Trophoblast cell (in vitro differentiated cells and primary cell): ENCODE measurements at regions not wholly inside any gene's neighbourhood (a gene's known extent, or its start where the extent isn't known, plus 50 kb on each side); places are given as distances from the start of the nearest gene placed in this dataset.

ENCODE experiments used
- DNase-seq, 2 donors: peaks; one replicate each; pipeline ENCODE4 v3.0.0-alpha.2; 2016
- H2AFZ ChIP-seq: 2 replicates; pipeline ENCODE4 v1.6.1; 2013; ENCODE audit warnings: low read length, moderate library complexity, mild to moderate bottlenecking; ENCODE audit not compliant: insufficient read depth, poor library complexity
- H2AK5ac ChIP-seq: 2 replicates; pipeline ENCODE4 v1.6.1; 2013; ENCODE audit warnings: mild to moderate bottlenecking, low read length
- H2BK120ac ChIP-seq: 2 replicates; pipeline ENCODE4 v1.6.1; 2013; ENCODE audit warnings: low read length, mild to moderate bottlenecking, moderate library complexity; ENCODE audit not compliant: insufficient read depth, poor library complexity
- H2BK12ac ChIP-seq: 2 replicates; pipeline ENCODE4 v1.6.1; 2013; ENCODE audit warnings: mild to moderate bottlenecking, low read length, moderate library complexity
- H2BK5ac ChIP-seq: 2 replicates; pipeline ENCODE4 v1.6.1; 2013; ENCODE audit warnings: low read length, low read depth, moderate library complexity, mild to moderate bottlenecking; ENCODE audit not compliant: poor library complexity
- H3K14ac ChIP-seq: 2 replicates; pipeline ENCODE4 v1.6.1; 2013; ENCODE audit warnings: mild to moderate bottlenecking, low read length
- H3K18ac ChIP-seq: 2 replicates; pipeline ENCODE4 v1.6.1; 2013; ENCODE audit warnings: mild to moderate bottlenecking, low read length
- H3K23ac ChIP-seq: 2 replicates; pipeline ENCODE4 v1.6.1; 2013; ENCODE audit warnings: low read length
- H3K27ac ChIP-seq: 2 replicates; pipeline ENCODE4 v1.5.1; 2013; ENCODE audit warnings: low read depth, mild to moderate bottlenecking, inconsistent platforms, low read length, moderate library complexity
- H3K27me3 ChIP-seq: 2 replicates; pipeline ENCODE4 v1.6.1; 2013; ENCODE audit warnings: inconsistent platforms, mild to moderate bottlenecking, low read length, moderate library complexity; ENCODE audit not compliant: insufficient read depth
- H3K36me3 ChIP-seq, 2 experiments: 1 replicate in 1 of 2; 2 replicates in 1 of 2; pipeline ENCODE4 v1.6.1; 2013; ENCODE audit warnings: low read length in 2 of 2, mild to moderate bottlenecking in 2 of 2, moderate library complexity in 1 of 2; ENCODE audit not compliant: insufficient read depth in 2 of 2, control insufficient read depth in 1 of 2
- H3K4ac ChIP-seq: 2 replicates; pipeline ENCODE4 v1.6.1; 2013; ENCODE audit warnings: low read depth, mild to moderate bottlenecking, low read length, moderate library complexity
- H3K4me1 ChIP-seq, 2 experiments: 1 replicate in 1 of 2; 2 replicates in 1 of 2; pipeline ENCODE4 v1.6.1; 2013; ENCODE audit warnings: low read length in 2 of 2, mild to moderate bottlenecking in 2 of 2, moderate library complexity in 1 of 2; ENCODE audit not compliant: insufficient read depth in 2 of 2, control insufficient read depth in 1 of 2
- H3K4me2 ChIP-seq: 2 replicates; pipeline ENCODE4 v1.6.1; 2013; ENCODE audit warnings: inconsistent platforms, mild to moderate bottlenecking, low read length, moderate library complexity
- H3K4me3 ChIP-seq: 2 replicates; pipeline ENCODE4 v1.5.1; 2013; ENCODE audit warnings: mild to moderate bottlenecking, low read depth, low read length, inconsistent platforms
- H3K79me1 ChIP-seq: one replicate; pipeline ENCODE4 v1.6.1; 2013; ENCODE audit warnings: low read length
- H3K79me2 ChIP-seq: 2 replicates; pipeline ENCODE4 v1.6.1; 2013; ENCODE audit warnings: low read length, mild to moderate bottlenecking; ENCODE audit not compliant: control insufficient read depth, insufficient read depth, poor library complexity
- H3K9ac ChIP-seq: 2 replicates; pipeline ENCODE4 v1.6.1; 2013; ENCODE audit warnings: mild to moderate bottlenecking, low read length
- H3K9me3 ChIP-seq: 2 replicates; pipeline ENCODE4 v1.6.1; 2013; ENCODE audit warnings: low read depth, mild to moderate bottlenecking, control low read depth, inconsistent platforms, low read length; ENCODE audit not compliant: insufficient read depth
- H4K12ac ChIP-seq: 2 replicates; pipeline ENCODE4 v1.6.1; 2013; ENCODE audit warnings: low read depth, mild to moderate bottlenecking, low read length, moderate library complexity
- H4K8ac ChIP-seq: 2 replicates; pipeline ENCODE4 v1.6.1; 2013; ENCODE audit warnings: low read depth, mild to moderate bottlenecking, low read length, moderate library complexity
- H4K91ac ChIP-seq: one replicate; pipeline ENCODE4 v1.6.1; 2013; ENCODE audit warnings: low read depth, mild to moderate bottlenecking, low read length, moderate library complexity
- WGBS: extraction: QIAGEN DNeasy Blood & Tissue Kit; methylation state at CpG from one replicate; pipeline ENCODE4 v1.1.7; 2013; ENCODE audit warnings: missing lambda C conversion rate; ENCODE audit not compliant: insufficient read length, insufficient coverage; ENCODE audit errors: extremely low coverage; 5-methylcytosine and 5-hydroxymethylcytosine counted together

DNA sequence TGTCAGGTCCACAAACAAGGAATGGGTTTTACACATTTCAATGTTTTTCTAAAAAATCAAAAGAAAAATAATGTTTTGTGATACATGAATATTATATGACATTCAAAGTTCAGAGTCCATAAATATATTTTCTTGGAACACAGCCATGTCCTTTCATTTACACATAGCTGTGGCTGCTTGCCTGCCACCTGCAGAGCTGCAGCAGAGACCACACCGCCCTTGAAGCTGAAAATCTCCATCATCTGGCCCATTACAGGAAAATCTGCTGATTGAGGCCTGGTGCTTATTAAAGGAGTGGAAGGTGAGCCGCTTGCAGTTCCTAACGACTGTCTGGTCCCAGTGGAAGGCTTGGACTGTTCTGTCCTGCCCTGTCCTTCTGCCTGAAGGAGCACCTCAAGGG, 232.6 kb upstream of the ADAMTS16 start:
- Histone ChIP-seq H3K9ac (peak overlapping the region; percentile 9), H4K91ac (no peak overlapping the region), H3K9me3 (peaks cover 4% of the 10 kb centered on the region), H3K4me2 (no peak overlapping the region), H3K4me1 (no peaks in the 10 kb centered on the region), H3K14ac (no peak overlapping the region), H3K79me1 (no peaks in the 10 kb centered on the region), H3K18ac (no peak overlapping the region), H2AK5ac (no peak overlapping the region), H3K23ac (no peak overlapping the region), H3K4ac (no peak overlapping the region), H2BK5ac (no peak overlapping the region), H2BK120ac (no peak overlapping the region), H3K4me3 (no peak overlapping the region), H3K27me3 (no peaks in the 10 kb centered on the region), H3K79me2 (no peaks in the 10 kb centered on the region), H4K12ac (no peak overlapping the region), H2AFZ (no peak overlapping the region), H3K36me3 (no peaks in the 10 kb centered on the region), H4K8ac (no peak overlapping the region), H3K27ac (no peak overlapping the region), H2BK12ac (no peak overlapping the region)
- no peak for DNase-seq
- WGBS = no CpG with 5 or more reads among the region's 3 CpGs

DNA sequence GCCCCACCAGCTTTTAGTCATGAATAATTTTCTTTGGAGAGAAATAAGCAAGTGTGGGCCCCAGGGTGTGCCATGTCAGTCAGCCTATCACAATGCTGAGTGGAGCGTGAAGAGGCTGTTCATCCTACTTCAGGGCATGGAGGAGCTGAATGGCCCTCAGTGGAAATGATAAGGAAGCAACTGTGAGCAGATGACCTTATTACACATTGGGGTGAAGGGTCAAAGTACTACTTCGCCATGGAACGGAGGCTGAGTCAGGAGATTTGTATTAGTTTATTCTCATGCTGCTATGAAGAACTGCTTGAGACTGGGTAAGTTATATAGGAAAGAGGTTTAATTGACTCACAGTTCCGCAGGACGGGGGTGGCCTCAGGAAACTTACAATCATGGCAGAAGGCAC, 231.0 kb upstream of the ADAMTS16 start:
- no peak overlapping the region for H2BK120ac ChIP-seq
- no peaks in the 10 kb centered on the region for H3K79me1 ChIP-seq
- no peak overlapping the region for H3K14ac ChIP-seq
- H3K27me3 ChIP-seq = no peaks in the 10 kb centered on the region
- WGBS = no CpG with 5 or more reads among the region's 5 CpGs
- H3K4ac ChIP-seq = no peak overlapping the region
- H4K91ac ChIP-seq = no peak overlapping the region
- no peak overlapping the region for H4K8ac ChIP-seq
- no peak overlapping the region for H3K4me2 ChIP-seq
- no peak overlapping the region for H2BK5ac ChIP-seq
- no peak overlapping the region for H3K9ac ChIP-seq
- no peak overlapping the region for H3K27ac ChIP-seq
- no peaks in the 10 kb centered on the region for H3K36me3 ChIP-seq
- no peaks in the 10 kb centered on the region for H3K4me1 ChIP-seq
- H3K18ac ChIP-seq = no peak overlapping the region
- no peak overlapping the region for H3K4me3 ChIP-seq
- no peak overlapping the region for H2AFZ ChIP-seq
- no peak overlapping the region for H4K12ac ChIP-seq
- no peak overlapping the region for H2AK5ac ChIP-seq
- H2BK12ac ChIP-seq = no peak overlapping the region
- no peaks in the 10 kb centered on the region for H3K79me2 ChIP-seq
- no peak for DNase-seq
- peaks cover 4% of the 10 kb centered on the region for H3K9me3 ChIP-seq
- no peak overlapping the region for H3K23ac ChIP-seq

DNA sequence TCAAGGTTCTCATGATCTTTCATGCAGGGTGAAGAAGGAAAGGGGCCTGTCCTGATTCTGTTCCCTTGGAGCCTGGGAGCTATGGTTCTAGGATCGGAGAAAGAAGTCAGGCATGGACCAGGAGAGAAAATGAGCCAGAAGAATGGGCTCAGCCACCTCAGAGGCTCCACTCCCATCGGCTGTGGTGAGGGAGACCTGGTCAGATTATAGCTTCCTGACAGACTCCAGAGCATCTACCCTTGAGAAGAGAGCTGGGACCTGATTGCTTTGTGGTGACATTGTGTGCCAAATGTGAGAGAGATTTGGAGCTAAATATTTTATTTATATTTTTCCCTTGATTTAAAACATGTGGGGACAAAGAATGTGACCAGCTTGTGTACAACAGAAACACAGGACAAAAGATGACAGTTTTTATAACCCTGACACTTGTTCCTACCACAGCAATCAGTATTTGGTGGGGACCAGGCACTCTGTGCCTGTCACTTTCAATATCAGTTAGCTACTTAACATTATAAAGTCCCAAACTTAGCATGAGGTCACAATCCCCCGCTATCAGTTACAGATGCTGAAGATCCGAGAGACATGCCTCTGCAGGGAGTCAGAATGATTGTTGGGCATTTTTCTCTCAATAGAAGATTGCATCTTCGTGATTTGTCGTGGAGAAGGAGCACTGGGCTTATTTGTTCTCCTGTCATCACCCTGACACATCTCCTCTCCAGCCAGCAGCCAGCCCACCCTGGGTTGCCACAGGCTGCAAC, 228.3 kb upstream of the ADAMTS16 start:
- H4K8ac ChIP-seq = no peak overlapping the region
- H3K18ac ChIP-seq = no peak overlapping the region
- H2AK5ac ChIP-seq = no peak overlapping the region
- no peak overlapping the region for H3K4me2 ChIP-seq
- no CpG with 5 or more reads among the region's 6 CpGs for WGBS
- H3K9me3 ChIP-seq = peaks cover 4% of the 10 kb centered on the region
- H2AFZ ChIP-seq = no peak overlapping the region
- H3K27ac ChIP-seq = no peak overlapping the region
- no peaks in the 10 kb centered on the region for H3K4me1 ChIP-seq
- no peaks in the 10 kb centered on the region for H3K36me3 ChIP-seq
- H4K12ac ChIP-seq = no peak overlapping the region
- no peak for DNase-seq
- no peak overlapping the region for H3K4me3 ChIP-seq
- H3K79me1 ChIP-seq = no peaks in the 10 kb centered on the region
- no peak overlapping the region for H2BK120ac ChIP-seq
- no peak overlapping the region for H3K23ac ChIP-seq
- H2BK5ac ChIP-seq = no peak overlapping the region
- H3K4ac ChIP-seq = no peak overlapping the region
- H3K27me3 ChIP-seq = no peaks in the 10 kb centered on the region
- no peaks in the 10 kb centered on the region for H3K79me2 ChIP-seq
- no peak overlapping the region for H2BK12ac ChIP-seq
- no peak overlapping the region for H3K14ac ChIP-seq
- no peak overlapping the region for H4K91ac ChIP-seq
- no peak overlapping the region for H3K9ac ChIP-seq

DNA sequence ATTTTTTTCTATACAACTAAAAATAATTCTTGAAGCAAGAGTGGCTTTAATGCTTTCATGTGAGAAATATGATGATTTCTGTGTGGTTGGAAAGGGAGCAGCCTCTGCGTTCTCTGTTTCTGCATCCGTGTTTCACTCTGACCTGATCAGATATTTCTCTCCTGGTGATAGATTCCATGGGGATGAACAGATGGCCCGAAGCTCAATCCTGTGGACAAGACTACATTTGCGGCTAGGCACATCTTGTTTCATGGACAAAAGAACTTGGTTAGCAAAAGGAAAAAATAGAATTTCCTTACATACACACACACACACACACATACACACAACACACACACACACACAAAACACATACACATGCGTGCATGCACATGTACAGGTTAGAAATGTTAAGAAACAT, 218.2 kb upstream of the ADAMTS16 start:
- Histone ChIP-seq H3K14ac (no peak overlapping the region), H3K79me1 (no peaks in the 10 kb centered on the region), H2AK5ac (no peak overlapping the region), H3K4me1 (no peaks in the 10 kb centered on the region), H3K4ac (no peak overlapping the region), H4K8ac (no peak overlapping the region), H3K27ac (no peak overlapping the region), H3K23ac (no peak overlapping the region), H3K18ac (no peak overlapping the region), H2BK12ac (no peak overlapping the region), H3K27me3 (no peaks in the 10 kb centered on the region), H3K4me2 (no peak overlapping the region), H3K36me3 (no peaks in the 10 kb centered on the region), H3K4me3 (no peak overlapping the region), H4K91ac (no peak overlapping the region), H3K9ac (no peak overlapping the region), H2BK120ac (no peak overlapping the region), H4K12ac (no peak overlapping the region), H2BK5ac (no peak overlapping the region), H2AFZ (no peak overlapping the region), H3K9me3 (no peaks in the 10 kb centered on the region), H3K79me2 (no peaks in the 10 kb centered on the region)
- no CpG with 5 or more reads among the region's 5 CpGs for WGBS
- no peak for DNase-seq
